NCI-H1694 (cell line): ENCODE measurements at regions not wholly inside any gene's neighbourhood (a gene's known extent, or its start where the extent isn't known, plus 50 kb on each side); places are given as distances from the start of the nearest gene placed in this dataset.

ENCODE experiments used
- DNase-seq: peaks from one replicate; lab custom pipeline; 2025; lab: John Stamatoyannopoulos, UW

DNA sequence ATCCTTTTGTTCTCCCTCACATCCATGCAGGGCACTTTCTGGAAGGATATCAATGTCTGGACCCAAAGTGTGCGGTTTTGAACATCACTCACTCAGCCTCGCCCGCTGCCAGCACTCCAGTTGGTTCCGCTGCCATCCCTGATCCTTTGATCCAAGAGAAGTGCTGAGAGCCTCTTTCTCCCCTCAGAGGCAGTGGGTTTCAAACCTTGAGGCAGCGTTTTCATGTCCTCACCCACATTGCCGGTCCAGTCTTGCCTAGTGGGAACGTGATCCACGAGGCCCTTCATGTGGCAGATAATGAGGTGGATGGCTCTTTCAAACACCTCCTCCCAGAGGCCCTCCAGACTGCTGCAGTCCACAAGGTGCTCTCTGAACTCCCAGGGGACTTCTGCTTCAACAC lies 122.2 kb downstream of the ACTL8 start:
- DNase-seq: no peak

DNA sequence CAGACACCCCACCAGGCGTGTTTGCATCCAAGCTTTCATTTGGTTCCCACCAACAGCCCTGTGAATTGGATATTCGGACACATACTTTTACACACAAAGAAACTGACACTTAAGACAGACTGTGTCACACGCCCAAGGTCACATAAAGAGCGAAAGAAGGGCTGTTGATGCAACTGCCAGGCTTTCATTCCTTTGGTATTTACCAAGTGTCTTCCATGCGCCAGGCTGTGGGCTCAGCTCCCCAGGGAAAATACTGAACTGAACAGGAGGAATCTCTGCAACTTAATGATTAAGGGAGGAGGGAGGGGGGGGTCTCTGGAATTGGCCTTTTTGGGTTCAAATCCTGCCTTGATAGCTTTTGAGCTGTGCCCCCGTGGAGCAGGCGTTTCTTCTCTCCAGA lies 122.8 kb downstream of the ACTL8 start:
- DNase-seq: no peak

GRCh38 chr1:17878837-17879236 lies 123.7 kb downstream of the ACTL8 start:
- DNase-seq: no peak

DNA sequence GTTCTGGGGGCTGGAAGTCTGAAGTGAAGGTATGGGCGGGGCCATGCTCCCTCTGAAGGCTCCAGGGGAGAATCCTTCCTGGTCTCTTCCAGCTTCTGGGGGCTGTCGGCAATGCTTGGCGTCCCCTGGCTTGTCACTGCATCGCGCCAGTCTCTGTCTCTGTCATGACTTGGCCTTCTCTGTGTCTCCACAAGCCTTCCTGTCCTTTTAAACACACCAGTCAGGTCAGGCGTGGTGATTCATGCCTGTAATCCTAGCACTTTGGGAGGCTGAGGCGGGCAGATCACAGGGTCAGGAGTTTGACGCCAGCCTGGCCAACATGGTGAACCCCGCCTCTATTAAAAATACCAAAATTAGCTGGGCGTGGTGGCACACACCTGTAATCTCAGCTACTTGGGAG lies 125.3 kb downstream of the ACTL8 start:
- no peak for DNase-seq

GRCh38 chr1:17881761-17882160 lies 126.6 kb downstream of the ACTL8 start:
- peak; percentile 19 for DNase-seq

GRCh38 chr1:17883136-17883535 lies 128.0 kb downstream of the ACTL8 start:
- no peak for DNase-seq

DNA sequence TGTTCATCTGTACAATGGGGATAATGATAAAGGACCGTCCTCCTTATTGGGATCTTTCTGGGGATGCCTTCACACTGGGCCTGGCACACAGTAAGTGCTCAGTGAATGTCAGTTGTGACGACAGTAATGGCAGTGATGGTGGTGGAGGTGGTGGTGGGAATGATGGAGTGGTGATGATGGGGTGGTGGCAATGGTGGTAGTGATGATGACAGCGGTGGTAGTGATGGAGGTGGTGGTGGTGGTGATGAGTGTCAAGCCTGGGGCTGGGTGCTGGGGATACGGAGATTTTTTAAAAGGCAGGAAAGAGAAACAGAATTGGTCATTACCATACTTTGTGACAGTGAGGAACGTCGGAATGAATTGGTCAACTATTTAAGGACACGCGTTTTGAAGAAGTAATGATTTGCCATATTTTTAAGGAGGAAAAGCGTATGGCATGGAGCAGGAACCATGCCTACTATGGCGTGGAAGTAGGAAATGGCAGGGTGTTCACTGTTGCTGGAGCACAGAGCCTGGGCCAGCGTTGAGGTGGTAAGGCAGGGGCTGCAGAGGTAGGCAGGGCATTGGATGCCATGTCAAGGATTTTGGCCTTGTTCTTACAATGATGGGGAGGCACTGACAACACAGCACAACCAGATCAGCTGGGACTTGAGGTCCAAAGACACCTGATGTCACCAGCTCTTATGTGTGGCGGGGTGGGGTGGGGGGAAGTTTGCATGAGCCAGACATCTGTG lies 128.7 kb downstream of the ACTL8 start:
- DNase-seq: no peak

DNA sequence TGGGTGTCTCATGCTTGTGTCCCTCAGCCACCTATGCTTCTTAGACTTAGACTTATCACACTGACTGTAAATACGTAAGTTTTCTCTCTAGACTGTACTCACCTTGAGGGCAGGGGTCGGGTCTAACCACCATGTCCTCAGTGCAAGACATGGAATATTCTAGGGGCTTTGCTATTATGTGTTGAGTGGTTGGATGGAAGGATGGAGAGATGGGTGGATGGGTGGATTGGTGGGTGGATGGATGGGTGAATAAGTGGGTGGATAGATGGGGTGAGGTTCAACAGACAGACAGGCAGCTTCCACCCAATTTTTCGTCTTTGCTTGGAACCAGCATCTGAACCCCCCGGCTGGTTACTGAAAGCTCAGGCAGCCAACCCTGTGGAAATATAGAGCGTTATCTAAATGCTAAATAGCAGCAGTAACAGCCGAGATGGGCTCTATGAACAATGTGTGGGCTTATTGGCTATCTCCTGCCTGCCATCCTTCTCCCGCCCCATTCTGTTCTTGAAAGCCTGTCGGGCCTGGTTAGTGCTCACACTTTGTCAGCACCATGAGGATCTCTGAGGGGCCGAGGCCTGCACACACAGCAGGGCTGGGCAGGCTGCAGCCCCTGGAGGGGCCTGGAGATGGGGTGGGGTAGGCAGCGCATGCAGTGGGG lies 130.7 kb downstream of the ACTL8 start:
- DNase-seq: no peak

- DNase-seq: no peak
These were observed 131.3 kb downstream of the ACTL8 start for GRCh38 chr1:17886386-17886785.

GRCh38 chr1:17886838-17887441 lies 131.8 kb downstream of the ACTL8 start:
- no peak for DNase-seq

- DNase-seq: no peak
These were observed 132.7 kb downstream of the ACTL8 start for GRCh38 chr1:17887661-17888371.

DNA sequence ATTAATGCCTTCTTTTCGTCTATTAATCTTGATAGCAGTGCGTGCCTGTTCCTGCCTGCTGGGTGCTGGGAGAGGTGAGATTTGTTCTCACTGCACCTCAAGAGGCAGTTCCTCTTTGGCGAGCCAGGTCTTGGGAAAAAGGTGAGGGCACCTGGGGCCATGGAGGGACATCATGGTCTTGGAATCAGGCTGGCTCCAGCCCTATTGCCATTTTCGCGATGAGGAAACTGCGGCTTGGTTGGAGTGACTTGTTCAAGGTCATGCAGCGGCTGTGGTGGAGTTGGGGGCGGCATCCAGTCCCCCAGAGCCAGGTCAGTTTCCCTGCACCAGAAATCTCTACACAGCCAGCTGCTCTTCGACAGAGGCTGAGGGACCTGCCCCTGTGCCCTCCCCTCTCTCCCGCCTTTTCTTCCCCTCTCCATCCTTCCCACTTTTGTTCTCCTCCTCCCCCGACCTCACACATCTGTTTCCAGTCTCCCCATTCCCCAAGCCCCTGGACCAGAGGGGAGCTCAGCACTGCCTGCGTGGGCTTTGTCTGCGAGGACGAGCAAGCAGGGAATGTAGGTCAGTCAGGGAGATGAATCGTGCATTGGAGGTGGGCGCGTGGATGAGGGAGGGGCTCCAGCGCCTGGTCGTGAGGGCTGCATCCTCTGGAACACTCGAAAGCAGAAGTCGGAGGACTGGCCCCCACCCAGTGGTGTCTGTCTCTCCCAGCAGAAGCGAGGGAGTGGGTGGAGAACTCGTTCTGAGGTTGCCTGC lies 135.1 kb downstream of the ACTL8 start:
- no peak for DNase-seq

GRCh38 chr1:17890815-17891191 lies 135.7 kb downstream of the ACTL8 start:
- no peak for DNase-seq

GRCh38 chr1:17891205-17892110 lies 136.3 kb downstream of the ACTL8 start:
- no peak for DNase-seq

- DNase-seq: peak; percentile 58
These were observed 137.1 kb downstream of the ACTL8 start for GRCh38 chr1:17892225-17892624.

- no peak for DNase-seq
These were observed 137.7 kb downstream of the ACTL8 start for GRCh38 chr1:17892851-17893250.

- no peak for DNase-seq
These were observed 138.9 kb downstream of the ACTL8 start for GRCh38 chr1:17893891-17894631.

- DNase-seq: no peak
These were observed 140.3 kb downstream of the ACTL8 start for GRCh38 chr1:17895401-17895800.

GRCh38 chr1:17895986-17896385 lies 140.9 kb downstream of the ACTL8 start:
- DNase-seq: no peak

DNA sequence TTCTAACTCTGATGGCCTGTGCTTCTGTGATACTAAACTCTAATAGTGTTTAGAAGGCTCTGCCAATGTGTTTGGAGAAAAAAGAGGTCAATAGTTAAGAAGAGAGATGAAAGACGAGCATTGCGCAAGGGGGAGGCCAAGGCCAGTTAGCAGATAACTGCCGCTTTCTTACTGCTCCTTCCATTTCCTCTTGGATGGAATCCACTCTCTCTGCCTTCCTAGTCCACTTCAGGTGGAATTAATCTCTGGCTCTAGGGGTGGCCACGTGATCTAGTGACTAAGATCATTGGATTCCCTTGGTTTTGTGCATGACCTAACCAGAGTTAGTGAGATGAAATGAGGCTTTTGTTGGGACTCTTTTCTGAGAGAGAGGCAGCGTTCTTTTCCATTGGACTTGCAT lies 148.3 kb downstream of the ACTL8 start:
- no peak for DNase-seq
